ENCODE measurements at regions not wholly inside any gene's neighbourhood (a gene's known extent, or its start where the extent isn't known, plus 50 kb on each side); places are given as distances from the start of the nearest gene placed in this dataset.
"Not testable (repeated sequence)": the region's sequence is repeated elsewhere in the genome, so short reads cannot be mapped to it uniquely, and the experiment has no call there.

- FAIRE-seq; H3K4me2 ChIP-seq; H3K4me3 ChIP-seq; H3K27ac ChIP-seq; POLR2A ChIA-PET; H3K4me1 ChIP-seq; DNase-seq (ENCODE audit: low read depth in 1 of 2, low spot score in 1 of 2); H3K9me3 ChIP-seq; ATAC-seq: not testable (repeated sequence)
- CTCF ChIA-PET, result interaction anchor here (0.7 kb wide), 1 partner anchor 20 kb away, joined by 3 read pairs; no protein-coding TSS in a partner anchor
- WGBS (ENCODE audit: missing lambda C conversion rate), result 76% methylated on average over 2 of the region's 2 CpGs
Measured at GRCh38 chr10:95130429-95130828, 61.1 kb upstream of the CYP2C8 start.

GRCh38 chr10:95125582-95125981 is 56.3 kb upstream of the CYP2C8 start:
- ChIA-PET CTCF (interaction anchor here (0.9 to 1.6 kb wide), 2 partner anchors 17 to 234 kb away, joined by 3 read pairs; no protein-coding TSS in a partner anchor), POLR2A (no interaction called here)
- WGBS (ENCODE audit: missing lambda C conversion rate), result 13% methylated on average over 1 of the region's 1 CpG
- no peak overlapping the region for H3K4me2 ChIP-seq
- DNase-seq (ENCODE audit: low read depth in 1 of 2, low spot score in 1 of 2) (no peak), ATAC-seq (no peak), FAIRE-seq (no peak)
- no peaks in the 10 kb centered on the region for H3K4me1 ChIP-seq
- no peak overlapping the region for H3K4me3 ChIP-seq
- peaks cover 4% of the 10 kb centered on the region; the same call in 1 of the 3 replicates for H3K9me3 ChIP-seq
- TF ChIP-seq JUNB (IDR thresholded peaks at IDR 0.05) (no peak), JUN (IDR thresholded peaks at IDR 0.05) (no peak), CEBPB (IDR thresholded peaks at IDR 0.05) (no peak), FOXS1 (CRISPR knock-in tag; IDR thresholded peaks at IDR 0.05) (no peak), MAZ (IDR thresholded peaks at IDR 0.05; ENCODE audit: borderline replicate concordance, low read depth, low read length) (no peak), RCOR1 (IDR thresholded peaks at IDR 0.05; ENCODE audit: low read depth, low read length) (no peak), POLR2AphosphoS2 (conservative IDR thresholded peaks at IDR 0.05; ENCODE audit: low read length) (no peak), HOXB5 (CRISPR knock-in tag; IDR thresholded peaks at IDR 0.05) (no peak), NR3C1 (IDR thresholded peaks at IDR 0.05) (no peak), EP300 (IDR thresholded peaks at IDR 0.05) (no peak), FOSL2 (IDR thresholded peaks at IDR 0.05) (no peak), FOSL2 (CRISPR knock-in tag; IDR thresholded peaks at IDR 0.05) (no peak), HES2 (IDR thresholded peaks at IDR 0.05) (no peak)
- no peak overlapping the region for H3K27ac ChIP-seq

- 0% methylated on average over 1 of the region's 1 CpG for WGBS (ENCODE audit: missing lambda C conversion rate)
- peaks cover 19% of the 10 kb centered on the region; the same call in 2 of the 3 replicates for H3K9me3 ChIP-seq
- FAIRE-seq (no peak), ATAC-seq (no peak), DNase-seq (ENCODE audit: low read depth in 1 of 2, low spot score in 1 of 2) (no peak)
- H3K27ac ChIP-seq, result no peak overlapping the region
- ChIA-PET CTCF (no interaction called here), POLR2A (no interaction called here)
- no peak overlapping the region for H3K4me2 ChIP-seq
- TF ChIP-seq CEBPB (IDR thresholded peaks at IDR 0.05), result no peak
- no peak for TF ChIP-seq JUN (IDR thresholded peaks at IDR 0.05)
- no peak overlapping the region for H3K4me3 ChIP-seq
- no peaks in the 10 kb centered on the region for H3K4me1 ChIP-seq
Measured at GRCh38 chr10:95122736-95123135, 53.4 kb upstream of the CYP2C8 start.

GRCh38 chr10:95121904-95122303 is 52.6 kb upstream of the CYP2C8 start:
- 77% methylated on average over 2 of the region's 2 CpGs for WGBS (ENCODE audit: missing lambda C conversion rate)
- no peak for TF ChIP-seq POLR2AphosphoS2 (conservative IDR thresholded peaks at IDR 0.05; ENCODE audit: low read length)
- no peak for TF ChIP-seq HOXB13 (CRISPR knock-in tag; IDR thresholded peaks at IDR 0.05; ENCODE audit: low read depth)
- TF ChIP-seq CBX8 (IDR thresholded peaks at IDR 0.05), result no peak
- TF ChIP-seq USF2 (IDR thresholded peaks at IDR 0.05), result no peak
- TF ChIP-seq HMGXB4 (CRISPR knock-in tag; IDR thresholded peaks at IDR 0.05; ENCODE audit: borderline replicate concordance), result no peak
- TF ChIP-seq MAFK (IDR thresholded peaks at IDR 0.05; ENCODE audit: partially characterized antibody), result no peak
- TF ChIP-seq HOXB5 (CRISPR knock-in tag; IDR thresholded peaks at IDR 0.05), result no peak
- no peak for TF ChIP-seq RFX5 (IDR thresholded peaks at IDR 0.05)
- DNase-seq (ENCODE audit: low read depth in 1 of 2, low spot score in 1 of 2) (no peak), FAIRE-seq (no peak), ATAC-seq (no peak)
- no peak overlapping the region for H3K4me3 ChIP-seq
- ChIA-PET CTCF (no interaction called here), POLR2A (no interaction called here)
- H3K9me3 ChIP-seq, result peaks cover 20% of the 10 kb centered on the region; the same call in 2 of the 3 replicates
- H3K27ac ChIP-seq, result no peak overlapping the region
- H3K4me1 ChIP-seq, result no peaks in the 10 kb centered on the region
- no peak overlapping the region for H3K4me2 ChIP-seq

All from A549 (cell line).